AG20443 (cell line): ENCODE measurements at regions not wholly inside any gene's neighbourhood (a gene's known extent, or its start where the extent isn't known, plus 50 kb on each side); places are given as distances from the start of the nearest gene placed in this dataset.

Source experiments
- DNase-seq: peaks from one replicate; pipeline ENCODE4 v3.0.0; 2012; ENCODE audit warnings: low spot score, mixed read lengths

- DNase-seq, result peak; percentile 82
Measured at GRCh38 chr5:73311291-73312110, 137.1 kb downstream of the FOXD1 start.

- DNase-seq, result no peak
Measured at GRCh38 chr5:73307645-73308355, 134.8 kb downstream of the TMEM174 start.

GRCh38 chr5:73306741-73307275 is 133.8 kb downstream of the TMEM174 start:
- no peak for DNase-seq

DNA sequence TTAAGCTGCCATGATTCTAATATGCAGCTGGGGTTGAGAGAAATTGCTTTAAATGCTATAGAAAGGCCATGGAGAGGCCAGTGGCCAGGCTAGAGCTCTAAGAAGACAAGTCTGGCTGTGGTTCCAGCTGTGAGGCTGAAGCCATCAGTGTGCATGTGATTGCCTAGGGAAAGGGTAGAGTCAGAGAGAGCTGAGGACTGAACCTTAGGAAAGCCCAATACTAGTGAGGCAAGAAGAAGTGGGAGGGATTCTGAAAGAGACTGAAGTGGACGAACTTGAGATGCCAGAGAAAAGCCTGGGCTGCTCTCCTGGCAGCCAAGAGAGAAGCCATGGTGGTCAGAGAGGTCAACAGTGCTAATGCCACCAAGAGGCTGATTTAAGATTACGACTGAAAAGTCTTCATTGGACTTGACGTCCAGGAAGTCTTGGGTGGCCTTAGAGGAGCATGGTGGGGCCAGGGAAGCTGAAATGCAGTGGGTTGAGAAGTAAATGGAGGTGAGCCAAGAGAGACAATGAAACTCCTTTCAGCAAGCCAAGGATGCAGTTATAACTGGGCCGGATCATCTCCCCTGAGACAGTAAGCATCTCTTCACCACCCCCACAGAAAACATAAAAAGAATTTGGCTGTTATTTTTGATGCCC is 133.2 kb downstream of the TMEM174 start:
- DNase-seq, result no peak

GRCh38 chr5:73305386-73305785 is 132.4 kb downstream of the TMEM174 start:
- DNase-seq, result no peak

DNA sequence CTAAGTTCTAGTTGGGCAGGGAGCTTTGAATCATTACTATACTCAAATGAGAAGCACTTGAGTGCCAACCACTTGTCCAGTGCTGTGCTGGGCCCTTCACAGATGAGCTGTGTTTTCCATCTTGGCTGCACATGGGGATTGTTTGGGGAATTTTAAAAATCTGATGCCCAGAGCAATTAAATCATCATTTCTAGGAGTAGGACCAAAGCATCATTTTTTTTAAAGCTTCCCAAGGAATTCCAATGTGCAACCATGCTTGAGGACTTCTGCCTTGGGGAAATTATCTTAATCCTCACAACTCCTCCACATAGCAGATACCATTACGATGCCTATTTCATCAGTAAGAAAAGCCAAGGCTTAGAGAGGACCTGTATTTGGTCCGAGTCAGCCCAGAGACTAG is 131.4 kb downstream of the TMEM174 start:
- peak; percentile 66 for DNase-seq

DNA sequence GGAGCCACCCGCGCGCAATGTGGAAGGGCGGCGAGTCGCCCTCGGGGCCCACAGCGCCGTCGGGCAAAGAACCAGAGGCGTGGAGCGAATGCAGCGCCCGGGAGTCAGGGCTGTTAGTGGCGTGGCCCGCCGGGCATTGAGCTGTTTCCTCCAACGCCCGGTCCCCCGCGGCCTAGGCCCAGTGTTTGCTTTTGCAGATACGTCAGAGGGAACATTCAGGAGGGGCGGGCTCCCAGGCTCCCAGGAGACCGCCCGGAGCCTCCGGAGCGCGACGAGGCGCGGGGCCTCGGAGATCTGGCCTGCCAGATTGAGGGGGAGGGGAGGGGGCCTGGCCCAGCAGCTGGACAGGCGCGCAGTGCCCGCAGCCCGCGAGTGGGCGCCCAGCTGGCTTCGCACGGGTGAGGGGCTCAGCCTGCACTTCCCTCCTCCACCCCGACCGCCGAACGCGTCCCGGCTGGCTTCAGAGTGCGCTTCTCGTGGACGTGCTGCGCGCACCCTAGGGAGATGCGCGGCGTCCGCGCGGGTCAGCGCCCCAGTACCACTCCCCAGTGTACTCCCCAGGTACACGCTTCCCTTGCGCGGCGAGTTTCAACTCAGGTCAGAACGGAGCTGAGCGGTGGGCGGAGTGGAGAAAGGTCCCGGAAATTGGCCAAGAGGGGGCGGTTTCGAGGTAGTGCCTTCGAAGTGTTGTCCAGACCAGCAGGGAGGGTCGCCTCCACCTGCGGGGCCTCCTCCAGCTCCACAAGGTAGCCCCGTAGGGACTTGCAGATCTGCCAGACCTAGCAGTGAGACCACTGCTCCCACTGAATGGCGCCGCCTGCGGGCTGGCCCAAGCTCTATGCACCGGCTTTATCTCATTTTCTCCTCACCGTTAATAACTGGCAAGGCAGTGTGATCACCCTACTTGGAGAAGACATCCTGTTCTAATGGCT is 130.4 kb downstream of the TMEM174 start:
- no peak for DNase-seq

DNA sequence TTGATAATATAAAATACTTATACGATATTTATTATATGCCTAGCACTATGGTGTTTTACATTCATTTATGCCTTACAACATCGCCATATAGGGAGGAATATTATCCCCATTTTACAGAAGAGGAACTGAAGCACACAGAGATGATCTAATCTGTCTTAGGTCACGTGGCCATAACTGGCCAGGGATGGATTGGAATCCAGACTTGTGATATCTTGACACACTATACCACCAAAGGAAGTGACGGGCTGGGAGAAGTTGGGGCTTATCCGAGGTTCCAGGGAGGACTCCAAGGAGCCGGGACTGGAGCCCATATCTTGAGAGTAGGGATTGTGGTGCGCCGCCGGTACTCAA is 129.8 kb downstream of the TMEM174 start:
- DNase-seq, result no peak

GRCh38 chr5:73301208-73301901 is 128.4 kb downstream of the TMEM174 start:
- DNase-seq, result no peak

DNA sequence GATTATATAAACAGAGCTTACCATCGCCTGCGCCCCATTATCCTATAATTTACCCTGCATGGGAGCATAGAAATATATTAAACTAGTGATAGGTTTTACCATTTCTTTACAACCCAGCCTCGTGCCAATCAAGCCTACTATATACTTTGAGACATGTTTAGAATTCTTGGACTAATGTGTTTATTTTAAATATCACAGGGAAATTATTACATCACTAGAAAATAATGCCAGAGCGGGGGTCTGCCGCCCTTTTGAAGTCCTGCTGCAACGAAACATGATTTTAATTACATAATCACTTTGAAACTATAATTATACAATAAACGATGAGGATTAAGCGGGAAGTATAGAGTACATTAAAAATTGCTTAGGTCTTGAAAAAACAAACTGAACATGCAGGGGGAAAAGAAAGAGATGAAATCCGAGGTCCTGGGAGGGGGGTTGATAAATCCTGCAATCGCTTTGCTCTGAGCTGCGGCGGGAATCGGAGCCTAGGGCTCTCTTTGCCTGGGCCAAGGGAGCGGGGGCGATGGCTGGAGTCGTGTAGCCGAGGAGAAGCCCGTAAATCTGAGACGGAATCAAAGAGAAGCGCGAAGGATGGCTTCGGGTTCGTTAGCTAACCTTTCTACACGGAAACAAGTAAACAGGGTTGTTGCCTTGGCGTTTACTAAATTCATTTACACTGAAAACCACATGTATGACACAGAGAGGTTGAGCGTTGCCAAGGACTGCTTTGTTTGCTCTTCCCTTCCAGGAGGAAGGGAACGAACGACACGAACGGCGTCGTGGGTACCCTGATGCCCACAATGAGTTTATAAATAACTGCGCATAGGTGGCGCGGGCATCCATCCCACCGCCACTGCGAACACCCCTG is 127.6 kb downstream of the TMEM174 start:
- DNase-seq, result no peak

GRCh38 chr5:73299665-73300336 is 126.8 kb downstream of the TMEM174 start:
- DNase-seq, result no peak

DNA sequence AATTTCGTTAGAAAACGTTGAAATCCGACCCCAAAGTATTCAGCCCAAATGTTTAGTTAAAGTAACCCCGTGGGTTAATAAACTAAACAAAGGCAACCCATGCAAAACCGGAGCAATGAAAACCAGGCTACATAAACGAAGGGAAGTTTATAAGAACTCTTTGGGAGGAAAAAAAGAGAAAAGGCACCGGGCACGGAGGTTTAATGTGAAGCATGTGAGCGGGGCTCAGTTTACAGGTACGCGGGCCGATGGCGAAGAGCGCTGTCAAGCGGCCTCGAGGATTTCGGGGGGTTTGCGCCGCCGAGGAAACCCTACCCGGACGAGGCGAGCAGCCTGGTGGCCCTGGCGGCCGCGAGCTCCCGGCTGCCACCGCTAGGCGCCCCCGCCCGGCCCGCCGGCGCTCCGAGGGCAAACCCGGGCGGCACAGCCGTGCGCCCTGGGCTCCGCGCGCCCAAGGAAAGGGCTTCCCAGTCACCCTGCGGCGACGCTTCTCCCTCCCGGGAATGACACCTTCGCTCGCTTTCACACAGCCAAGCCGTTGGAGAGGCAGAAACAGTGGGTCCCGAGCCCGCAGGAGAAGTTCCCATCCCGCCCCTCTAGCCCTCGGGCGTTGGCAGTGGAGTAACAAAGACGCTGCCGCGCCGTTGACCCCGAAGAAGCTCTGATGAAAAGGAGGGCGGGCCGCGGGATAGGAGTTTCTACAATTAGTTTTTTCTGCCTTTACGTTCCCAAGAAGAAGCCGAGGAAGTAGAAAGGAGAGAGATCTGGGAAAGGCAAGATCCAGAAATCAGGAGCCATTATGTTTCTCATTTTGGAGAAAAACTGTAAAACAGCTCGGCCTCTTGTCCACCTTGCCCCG is 126.0 kb downstream of the TMEM174 start:
- peak; percentile 80 for DNase-seq

- DNase-seq, result no peak
Measured at GRCh38 chr5:73298251-73298771, 125.3 kb downstream of the TMEM174 start.

- DNase-seq, result no peak
Measured at GRCh38 chr5:73297430-73297829, 124.4 kb downstream of the TMEM174 start.

DNA sequence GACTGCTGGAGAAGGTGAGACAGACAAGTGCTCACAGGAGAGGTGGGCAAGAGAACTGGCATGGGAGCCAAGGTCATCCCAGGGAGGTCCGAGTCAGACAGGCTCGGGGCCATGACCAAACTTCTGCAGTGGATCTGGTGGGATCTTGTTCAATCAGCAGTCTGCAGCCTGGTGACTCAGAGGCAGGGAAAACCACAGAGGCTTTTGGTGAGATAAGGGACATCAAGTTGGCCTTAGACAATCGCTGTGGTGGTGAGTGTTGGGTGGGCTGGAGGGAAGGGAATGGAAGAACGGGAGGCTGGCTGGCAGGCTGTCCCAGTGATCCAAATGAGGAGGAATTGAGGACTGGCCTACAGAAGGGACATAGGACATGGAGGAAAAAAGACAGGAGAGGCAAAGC is 123.8 kb downstream of the TMEM174 start:
- DNase-seq, result peak; percentile 65

- no peak for DNase-seq
Measured at GRCh38 chr5:73295921-73296320, 122.9 kb downstream of the TMEM174 start.

DNA sequence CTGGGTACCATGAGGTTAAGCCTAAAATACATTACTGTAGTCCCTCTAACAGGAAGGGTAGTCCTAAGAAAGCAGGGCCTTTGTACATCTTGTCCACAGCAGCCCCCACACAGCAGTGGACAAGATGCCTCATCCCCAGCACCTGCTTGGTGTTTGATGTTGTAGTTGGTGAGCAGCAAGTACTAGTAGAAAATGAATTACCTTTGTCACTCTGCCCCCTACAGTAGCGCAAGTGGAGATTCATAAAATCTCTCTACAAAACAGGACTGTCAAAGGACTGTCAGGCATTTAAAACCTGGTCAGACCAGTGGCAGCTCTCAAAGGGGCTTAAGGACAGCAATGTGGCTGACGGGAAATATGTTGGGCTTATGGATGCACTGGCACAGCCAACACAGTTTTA is 122.5 kb downstream of the TMEM174 start:
- no peak for DNase-seq

DNA sequence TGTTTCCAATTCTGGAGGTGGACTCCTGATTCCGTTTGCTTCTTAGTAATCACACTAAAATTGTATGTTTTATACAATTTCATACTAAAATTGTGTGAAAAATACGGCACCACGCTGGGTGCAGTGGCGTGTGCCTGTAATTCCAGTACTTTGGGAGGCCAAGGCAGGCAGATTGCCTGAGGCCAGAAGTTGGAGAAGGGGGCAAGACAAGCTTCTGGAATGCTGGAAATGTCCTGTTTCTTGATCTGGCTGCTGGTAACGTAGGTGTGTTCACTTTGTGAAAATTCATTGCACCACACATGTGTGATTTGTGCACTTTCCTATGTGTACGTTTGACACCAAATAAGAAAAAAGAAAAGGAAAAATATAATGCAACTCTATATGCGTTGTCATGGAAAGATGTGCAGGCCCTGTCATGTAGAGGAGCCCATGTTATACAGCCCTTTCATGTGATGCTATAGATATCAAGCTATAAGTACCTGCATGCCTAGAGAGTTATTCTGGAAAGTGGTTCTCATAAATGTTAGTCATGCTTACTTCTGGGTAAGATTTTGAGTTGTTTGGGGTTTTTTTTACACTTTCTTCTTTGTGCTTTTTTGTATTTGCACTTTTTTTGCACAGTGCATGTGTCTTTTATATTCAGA is 119.9 kb downstream of the TMEM174 start:
- DNase-seq, result no peak
